Endothelial cell (in vitro differentiated cells): ENCODE measurements at regions not wholly inside any gene's neighbourhood (a gene's known extent, or its start where the extent isn't known, plus 50 kb on each side); places are given as distances from the start of the nearest gene placed in this dataset.

Experiments used
- DNase-seq: peaks from one replicate; pipeline ENCODE4 v3.0.0; 2021; ENCODE audit warnings: low spot score
- H3K27ac Mint-ChIP-seq: one replicate; pipeline ENCODE4 v1.8.0; 2021; ENCODE audit warnings: mixed read lengths, inconsistent platforms; ENCODE audit not compliant: unreplicated experiment
- H3K27me3 Mint-ChIP-seq: one replicate; pipeline ENCODE4 v1.8.0; 2021; ENCODE audit warnings: mild to moderate bottlenecking, moderate library complexity, mixed read lengths, inconsistent platforms; ENCODE audit not compliant: unreplicated experiment
- H3K36me3 Mint-ChIP-seq: one replicate; pipeline ENCODE4 v1.8.0; 2021; ENCODE audit warnings: mild to moderate bottlenecking, low read depth, mixed read lengths, inconsistent platforms; ENCODE audit not compliant: unreplicated experiment
- H3K4me1 Mint-ChIP-seq: one replicate; pipeline ENCODE4 v1.8.0; 2021; ENCODE audit warnings: mild to moderate bottlenecking, mixed read lengths, inconsistent platforms; ENCODE audit not compliant: unreplicated experiment
- H3K4me3 Mint-ChIP-seq: one replicate; pipeline ENCODE4 v1.8.0; 2021; ENCODE audit warnings: mild to moderate bottlenecking, mixed read lengths, inconsistent platforms; ENCODE audit not compliant: unreplicated experiment
- H3K9me3 Mint-ChIP-seq: one replicate; pipeline ENCODE4 v1.8.0; 2021; ENCODE audit warnings: mixed read lengths, inconsistent platforms; ENCODE audit not compliant: unreplicated experiment
- TF ChIP-seq, protein P1 (sequence below): fragments of 200-600 bp; sonication (generic); IDR thresholded peaks from one replicate; pipeline ENCODE4 v1.5.0; 2021; ENCODE audit warnings: antibody characterized with exemption; ENCODE audit not compliant: unreplicated experiment

DNA sequence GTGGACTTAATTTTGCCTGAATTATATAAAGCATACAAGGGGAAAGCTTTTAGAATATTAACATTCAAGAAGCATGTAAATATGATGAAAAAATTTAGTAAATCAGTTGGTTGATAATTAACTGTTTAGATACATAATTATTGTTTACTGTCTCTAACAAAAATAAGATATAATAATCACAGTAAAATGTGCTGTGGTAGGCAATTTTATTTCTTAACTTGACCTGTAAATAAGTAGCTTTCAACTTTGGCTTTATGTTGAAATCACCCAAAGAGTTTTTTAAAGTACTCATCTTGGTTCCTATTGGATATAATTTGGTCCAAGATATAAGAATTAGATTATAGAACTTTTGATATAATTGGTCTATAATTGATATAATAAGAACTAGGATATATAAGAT is 1374.5 kb downstream of the NSUN3 start:
- Mint-ChIP-seq H3K27ac (no peak overlapping the region), H3K27me3 (no peaks in the 10 kb centered on the region), H3K4me1 (no peaks in the 10 kb centered on the region), H3K4me3 (no peak overlapping the region), H3K9me3 (no peaks in the 10 kb centered on the region), H3K36me3 (no peaks in the 10 kb centered on the region)
- TF ChIP-seq, protein P1, sequence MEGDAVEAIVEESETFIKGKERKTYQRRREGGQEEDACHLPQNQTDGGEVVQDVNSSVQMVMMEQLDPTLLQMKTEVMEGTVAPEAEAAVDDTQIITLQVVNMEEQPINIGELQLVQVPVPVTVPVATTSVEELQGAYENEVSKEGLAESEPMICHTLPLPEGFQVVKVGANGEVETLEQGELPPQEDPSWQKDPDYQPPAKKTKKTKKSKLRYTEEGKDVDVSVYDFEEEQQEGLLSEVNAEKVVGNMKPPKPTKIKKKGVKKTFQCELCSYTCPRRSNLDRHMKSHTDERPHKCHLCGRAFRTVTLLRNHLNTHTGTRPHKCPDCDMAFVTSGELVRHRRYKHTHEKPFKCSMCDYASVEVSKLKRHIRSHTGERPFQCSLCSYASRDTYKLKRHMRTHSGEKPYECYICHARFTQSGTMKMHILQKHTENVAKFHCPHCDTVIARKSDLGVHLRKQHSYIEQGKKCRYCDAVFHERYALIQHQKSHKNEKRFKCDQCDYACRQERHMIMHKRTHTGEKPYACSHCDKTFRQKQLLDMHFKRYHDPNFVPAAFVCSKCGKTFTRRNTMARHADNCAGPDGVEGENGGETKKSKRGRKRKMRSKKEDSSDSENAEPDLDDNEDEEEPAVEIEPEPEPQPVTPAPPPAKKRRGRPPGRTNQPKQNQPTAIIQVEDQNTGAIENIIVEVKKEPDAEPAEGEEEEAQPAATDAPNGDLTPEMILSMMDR = no peak
- no peak for DNase-seq

DNA sequence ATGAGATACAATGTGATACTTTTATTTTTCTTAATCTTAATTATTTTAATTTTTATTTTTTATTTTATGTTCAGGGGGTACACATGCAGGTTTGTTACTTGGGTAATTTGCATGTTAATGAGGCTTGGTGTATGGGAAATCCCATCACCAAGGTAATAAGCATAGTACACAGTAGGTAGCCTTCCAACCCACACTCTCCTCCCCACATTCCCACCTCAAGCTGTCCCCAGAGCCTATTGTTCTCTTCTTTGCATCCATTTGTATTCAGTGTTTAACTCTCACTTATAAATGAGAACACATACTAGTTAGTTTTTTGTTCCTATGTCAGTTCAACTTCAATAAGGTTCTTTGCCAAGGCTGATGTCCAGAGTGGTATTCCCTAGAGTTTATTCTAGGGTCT is 1375.4 kb downstream of the NSUN3 start:
- Mint-ChIP-seq H3K4me1 (no peaks in the 10 kb centered on the region), H3K9me3 (no peaks in the 10 kb centered on the region), H3K4me3 (no peak overlapping the region), H3K27me3 (no peaks in the 10 kb centered on the region), H3K27ac (no peak overlapping the region), H3K36me3 (no peaks in the 10 kb centered on the region)
- TF ChIP-seq, protein P1 = no peak
- no peak for DNase-seq

DNA sequence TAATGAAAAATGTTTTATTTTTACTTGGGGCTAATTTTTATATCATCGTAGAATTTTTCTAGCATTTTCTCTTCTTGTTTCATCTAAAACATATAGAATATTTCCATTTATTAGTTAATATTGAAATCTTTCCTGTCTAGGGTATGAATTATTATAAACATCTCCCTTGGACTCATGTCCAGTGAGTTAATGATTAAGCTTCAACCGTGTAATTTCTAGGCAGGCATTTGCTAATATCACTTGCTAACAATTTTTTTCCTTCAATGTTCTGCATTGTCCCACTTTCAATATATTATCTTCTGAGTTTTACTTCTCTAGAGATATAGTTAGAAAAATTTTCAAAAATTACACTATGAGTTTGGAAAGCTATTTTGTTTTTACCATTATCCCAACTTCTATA is 1371.6 kb upstream of the EPHA6 start:
- Mint-ChIP-seq H3K27ac (no peak overlapping the region), H3K36me3 (no peaks in the 10 kb centered on the region), H3K27me3 (no peaks in the 10 kb centered on the region), H3K4me3 (no peak overlapping the region), H3K4me1 (no peaks in the 10 kb centered on the region), H3K9me3 (no peaks in the 10 kb centered on the region)
- TF ChIP-seq, protein P1 = no peak
- no peak for DNase-seq

GRCh38 chr3:95449841-95450240 is 1364.6 kb upstream of the EPHA6 start:
- Mint-ChIP-seq H3K36me3 (no peaks in the 10 kb centered on the region), H3K4me3 (no peak overlapping the region), H3K27ac (no peak overlapping the region), H3K27me3 (no peaks in the 10 kb centered on the region), H3K9me3 (no peaks in the 10 kb centered on the region), H3K4me1 (no peaks in the 10 kb centered on the region)
- TF ChIP-seq, protein P1 = no peak
- DNase-seq = no peak

GRCh38 chr3:95453242-95453641 is 1361.2 kb upstream of the EPHA6 start:
- TF ChIP-seq, protein P1 = no peak
- no peaks in the 10 kb centered on the region for H3K9me3 Mint-ChIP-seq
- no peaks in the 10 kb centered on the region for H3K27me3 Mint-ChIP-seq
- H3K36me3 Mint-ChIP-seq = no peaks in the 10 kb centered on the region
- H3K27ac Mint-ChIP-seq = no peak overlapping the region
- no peak overlapping the region for H3K4me3 Mint-ChIP-seq
- no peak for DNase-seq
- H3K4me1 Mint-ChIP-seq = no peaks in the 10 kb centered on the region
